ENCODE measurements at regions not wholly inside any gene's neighbourhood (a gene's known extent, or its start where the extent isn't known, plus 50 kb on each side); places are given as distances from the start of the nearest gene placed in this dataset.

- Mint-ChIP-seq H3K36me3 (no peaks in the 10 kb centered on the region), H3K4me1 (no peaks in the 10 kb centered on the region), H3K4me3 (no peak overlapping the region), H3K9me3 (peaks cover 0 to 8% (median 0%) of the 10 kb centered on the region in 3 donors), H3K27me3 (no peaks in the 10 kb centered on the region), H3K27ac (no peak overlapping the region)
- H3K9me3 ChIP-seq, result no peaks in the 10 kb centered on the region
- 97% methylated on average over 5 of the region's 8 CpGs for WGBS (ENCODE audit: insufficient coverage)
- ATAC-seq (replicated peaks in 1 of 4) (no peak), DNase-seq (no peak)
- H3K27ac ChIP-seq (ENCODE audit: low read length), result no peak overlapping the region
- no peaks in the 10 kb centered on the region for H3K27me3 ChIP-seq (replicated peaks in 1 of 2; ENCODE audit: control insufficient read depth in 2 of 2, extremely low read depth in 1 of 2, insufficient read depth in 2 of 2, low read length in 1 of 2)
- POLR2A ChIA-PET, result no interaction called here
- no peaks in the 10 kb centered on the region for H3K36me3 ChIP-seq (ENCODE audit: control insufficient read depth in 2 of 2, extremely low read depth in 1 of 2, insufficient read depth in 1 of 2, low read length in 1 of 2)
- H3K4me3 ChIP-seq (ENCODE audit: control insufficient read depth in 1 of 2, extremely low read depth in 1 of 2, low read length in 1 of 2), result no peak overlapping the region
- H3K4me1 ChIP-seq (ENCODE audit: control insufficient read depth in 1 of 2, extremely low read depth in 1 of 2, insufficient read depth in 2 of 2, low read length in 2 of 2), result no peaks in the 10 kb centered on the region
- CTCF ChIA-PET, result no interaction called here
Observed at GRCh38 chr11:115922876-115923275, 418.7 kb upstream of the CADM1 start.

- DNase-seq, result no peak
- no peak for ATAC-seq (replicated peaks in 1 of 4)
- POLR2A ChIA-PET, result no interaction called here
- Mint-ChIP-seq H3K9me3 (peaks cover 0 to 8% (median 0%) of the 10 kb centered on the region in 3 donors), H3K4me3 (no peak overlapping the region), H3K27ac (no peak overlapping the region), H3K4me1 (no peaks in the 10 kb centered on the region), H3K36me3 (no peaks in the 10 kb centered on the region), H3K27me3 (no peaks in the 10 kb centered on the region)
- Histone ChIP-seq H3K27me3 (replicated peaks in 1 of 2; ENCODE audit: control insufficient read depth in 2 of 2, extremely low read depth in 1 of 2, insufficient read depth in 2 of 2, low read length in 1 of 2) (peaks cover 0 to 2% of the 10 kb centered on the region in 2 experiments), H3K9me3 (no peaks in the 10 kb centered on the region), H3K4me3 (ENCODE audit: control insufficient read depth in 1 of 2, extremely low read depth in 1 of 2, low read length in 1 of 2) (no peak overlapping the region), H3K4me1 (ENCODE audit: control insufficient read depth in 1 of 2, extremely low read depth in 1 of 2, insufficient read depth in 2 of 2, low read length in 2 of 2) (no peaks in the 10 kb centered on the region), H3K27ac (ENCODE audit: low read length) (no peak overlapping the region), H3K36me3 (ENCODE audit: control insufficient read depth in 2 of 2, extremely low read depth in 1 of 2, insufficient read depth in 1 of 2, low read length in 1 of 2) (no peaks in the 10 kb centered on the region)
- CTCF ChIA-PET, result no interaction called here
- WGBS (ENCODE audit: insufficient coverage), result no CpG with 5 or more reads among the region's 2 CpGs
Observed at GRCh38 chr11:115921986-115922385, 417.8 kb upstream of the CADM1 start.

- WGBS (ENCODE audit: insufficient coverage), result 59% methylated on average over 2 of the region's 3 CpGs
- ChIA-PET POLR2A (no interaction called here), CTCF (no interaction called here)
- no peaks in the 10 kb centered on the region for H3K4me1 Mint-ChIP-seq
- H3K4me3 ChIP-seq (ENCODE audit: control insufficient read depth in 1 of 2, extremely low read depth in 1 of 2, low read length in 1 of 2), result no peak overlapping the region
- H3K27me3 ChIP-seq (replicated peaks in 1 of 2; ENCODE audit: control insufficient read depth in 2 of 2, extremely low read depth in 1 of 2, insufficient read depth in 2 of 2, low read length in 1 of 2), result peaks cover 0 to 2% of the 10 kb centered on the region in 2 experiments
- H3K27ac Mint-ChIP-seq, result no peak overlapping the region
- H3K36me3 ChIP-seq (ENCODE audit: control insufficient read depth in 2 of 2, extremely low read depth in 1 of 2, insufficient read depth in 1 of 2, low read length in 1 of 2), result no peaks in the 10 kb centered on the region
- H3K27ac ChIP-seq (ENCODE audit: low read length), result no peak overlapping the region
- H3K9me3 Mint-ChIP-seq, result peaks cover 0 to 8% (median 0%) of the 10 kb centered on the region in 3 donors
- ATAC-seq (replicated peaks in 1 of 4) (no peak), DNase-seq (no peak)
- H3K36me3 Mint-ChIP-seq, result no peaks in the 10 kb centered on the region
- H3K4me3 Mint-ChIP-seq, result no peak overlapping the region
- H3K27me3 Mint-ChIP-seq, result no peaks in the 10 kb centered on the region
- no peaks in the 10 kb centered on the region for H3K4me1 ChIP-seq (ENCODE audit: control insufficient read depth in 1 of 2, extremely low read depth in 1 of 2, insufficient read depth in 2 of 2, low read length in 2 of 2)
- no peaks in the 10 kb centered on the region for H3K9me3 ChIP-seq
Observed at GRCh38 chr11:115921540-115921939, 417.3 kb upstream of the CADM1 start.

GRCh38 chr11:115920841-115921480 is 416.7 kb upstream of the CADM1 start:
- no peak for ATAC-seq (replicated peaks in 1 of 4)
- ChIA-PET CTCF (no interaction called here), POLR2A (no interaction called here)
- H3K36me3 ChIP-seq (ENCODE audit: control insufficient read depth in 2 of 2, extremely low read depth in 1 of 2, insufficient read depth in 1 of 2, low read length in 1 of 2), result no peaks in the 10 kb centered on the region
- no peak for DNase-seq
- H3K36me3 Mint-ChIP-seq, result no peaks in the 10 kb centered on the region
- H3K4me3 ChIP-seq (ENCODE audit: control insufficient read depth in 1 of 2, extremely low read depth in 1 of 2, low read length in 1 of 2), result no peak overlapping the region
- no peak overlapping the region for H3K4me3 Mint-ChIP-seq
- H3K27me3 ChIP-seq (replicated peaks in 1 of 2; ENCODE audit: control insufficient read depth in 2 of 2, extremely low read depth in 1 of 2, insufficient read depth in 2 of 2, low read length in 1 of 2), result peaks cover 0 to 2% of the 10 kb centered on the region in 2 experiments
- H3K4me1 Mint-ChIP-seq, result no peaks in the 10 kb centered on the region
- no peak overlapping the region for H3K27ac ChIP-seq (ENCODE audit: low read length)
- H3K9me3 ChIP-seq, result no peaks in the 10 kb centered on the region
- no peaks in the 10 kb centered on the region for H3K4me1 ChIP-seq (ENCODE audit: control insufficient read depth in 1 of 2, extremely low read depth in 1 of 2, insufficient read depth in 2 of 2, low read length in 2 of 2)
- H3K9me3 Mint-ChIP-seq, result peaks cover 0 to 4% (median 0%) of the 10 kb centered on the region in 3 donors
- H3K27me3 Mint-ChIP-seq, result no peaks in the 10 kb centered on the region
- no peak overlapping the region for H3K27ac Mint-ChIP-seq
- 100% methylated on average over 1 of the region's 6 CpGs for WGBS (ENCODE audit: insufficient coverage)

- no peaks in the 10 kb centered on the region for H3K4me1 ChIP-seq (ENCODE audit: control insufficient read depth in 1 of 2, extremely low read depth in 1 of 2, insufficient read depth in 2 of 2, low read length in 2 of 2)
- H3K27me3 ChIP-seq (replicated peaks in 1 of 2; ENCODE audit: control insufficient read depth in 2 of 2, extremely low read depth in 1 of 2, insufficient read depth in 2 of 2, low read length in 1 of 2), result peaks cover 0 to 2% of the 10 kb centered on the region in 2 experiments
- H3K4me3 ChIP-seq (ENCODE audit: control insufficient read depth in 1 of 2, extremely low read depth in 1 of 2, low read length in 1 of 2), result no peak overlapping the region
- no peaks in the 10 kb centered on the region for H3K9me3 ChIP-seq
- no peak overlapping the region for H3K4me3 Mint-ChIP-seq
- no peak overlapping the region for H3K27ac Mint-ChIP-seq
- H3K9me3 Mint-ChIP-seq, result no peaks in the 10 kb centered on the region
- ChIA-PET POLR2A (no interaction called here), CTCF (no interaction called here)
- no peaks in the 10 kb centered on the region for H3K27me3 Mint-ChIP-seq
- ATAC-seq (replicated peaks in 1 of 4), result no peak
- no peak overlapping the region for H3K27ac ChIP-seq (ENCODE audit: low read length)
- H3K36me3 ChIP-seq (ENCODE audit: control insufficient read depth in 2 of 2, extremely low read depth in 1 of 2, insufficient read depth in 1 of 2, low read length in 1 of 2), result no peaks in the 10 kb centered on the region
- no peak for DNase-seq
- no peaks in the 10 kb centered on the region for H3K4me1 Mint-ChIP-seq
- no peaks in the 10 kb centered on the region for H3K36me3 Mint-ChIP-seq
- WGBS (ENCODE audit: insufficient coverage), result no CpG with 5 or more reads among the region's 1 CpG
Observed at GRCh38 chr11:115920092-115920461, 415.9 kb upstream of the CADM1 start.

GRCh38 chr11:115919341-115920091 is 415.3 kb upstream of the CADM1 start:
- no peak overlapping the region for H3K4me3 ChIP-seq (ENCODE audit: control insufficient read depth in 1 of 2, extremely low read depth in 1 of 2, low read length in 1 of 2)
- WGBS (ENCODE audit: insufficient coverage), result no CpG with 5 or more reads among the region's 4 CpGs
- ATAC-seq (replicated peaks in 1 of 4), result no peak
- peaks cover 0 to 2% of the 10 kb centered on the region in 2 experiments for H3K27me3 ChIP-seq (replicated peaks in 1 of 2; ENCODE audit: control insufficient read depth in 2 of 2, extremely low read depth in 1 of 2, insufficient read depth in 2 of 2, low read length in 1 of 2)
- H3K4me1 ChIP-seq (ENCODE audit: control insufficient read depth in 1 of 2, extremely low read depth in 1 of 2, insufficient read depth in 2 of 2, low read length in 2 of 2), result no peaks in the 10 kb centered on the region
- H3K9me3 ChIP-seq, result no peaks in the 10 kb centered on the region
- H3K9me3 Mint-ChIP-seq, result no peaks in the 10 kb centered on the region
- no peaks in the 10 kb centered on the region for H3K36me3 ChIP-seq (ENCODE audit: control insufficient read depth in 2 of 2, extremely low read depth in 1 of 2, insufficient read depth in 1 of 2, low read length in 1 of 2)
- ChIA-PET CTCF (no interaction called here), POLR2A (no interaction called here)
- DNase-seq, result no peak
- no peaks in the 10 kb centered on the region for H3K36me3 Mint-ChIP-seq
- no peaks in the 10 kb centered on the region for H3K27me3 Mint-ChIP-seq
- H3K27ac Mint-ChIP-seq, result no peak overlapping the region
- no peaks in the 10 kb centered on the region for H3K4me1 Mint-ChIP-seq
- no peak overlapping the region for H3K4me3 Mint-ChIP-seq
- no peak overlapping the region for H3K27ac ChIP-seq (ENCODE audit: low read length)
